PC-9 (cell line): ENCODE measurements at regions not wholly inside any gene's neighbourhood (a gene's known extent, or its start where the extent isn't known, plus 50 kb on each side); places are given as distances from the start of the nearest gene placed in this dataset.
A peak's percentile ranks its signal among the peaks of the same experiment; 100 is the strongest.

Source experiments
- BruUV-seq: library from RNA; stranded (reverse); fragments of 400-500 nt; replicated peaks from 2 replicates; lab custom pipeline; 2021; lab: Mats Ljungman, UMichigan
- CTCF ChIA-PET: fragments of 300-600 bp; sonication (Branson Sonifier 250); formaldehyde crosslinking; loops from one replicate; lab custom pipeline; 2022; ENCODE audit warnings: antibody characterized with exemption; lab: Charles Lee
- POLR2A ChIA-PET: fragments of 300-600 bp; sonication (Branson Sonifier 250); formaldehyde crosslinking; loops from one replicate; lab custom pipeline; 2022; ENCODE audit warnings: antibody characterized with exemption; ENCODE audit not compliant: unreplicated experiment; lab: Charles Lee
- DNase-seq, 2 experiments: peaks; one replicate each; pipeline versions ENCODE4 v3.0.0 to v3.0.0-alpha.2; 2015 to 2022; ENCODE audit warnings: mixed read lengths in 1 of 2
- H2AFZ ChIP-seq: fragments of 200-600 bp; sonication (generic); 2 replicates; pipeline ENCODE4 v1.8.1; 2017; ENCODE audit warnings: antibody characterized with exemption
- H3F3A ChIP-seq: fragments of 200-600 bp; sonication (generic); 2 replicates; pipeline ENCODE4 v1.8.1; 2017; ENCODE audit warnings: antibody characterized with exemption, mild to moderate bottlenecking, low read depth; ENCODE audit not compliant: insufficient read depth
- H3K27ac ChIP-seq: fragments of 200-600 bp; sonication (generic); 2 replicates; pipeline ENCODE4 v1.6.1; 2016; ENCODE audit warnings: mixed run types
- H3K27me3 ChIP-seq: fragments of 200-600 bp; sonication (generic); 2 replicates; pipeline ENCODE4 v1.6.1; 2016; ENCODE audit warnings: low read depth, mixed run types; ENCODE audit not compliant: insufficient read depth
- H3K36me3 ChIP-seq: fragments of 200-600 bp; sonication (generic); 2 replicates; pipeline ENCODE4 v1.6.1; 2016; ENCODE audit warnings: low read depth, mixed run types
- H3K4me1 ChIP-seq: fragments of 200-600 bp; sonication (generic); replicated peaks from 2 replicates; pipeline ENCODE4 v1.6.1; 2016; ENCODE audit warnings: mixed run types; ENCODE audit not compliant: insufficient read depth
- H3K4me2 ChIP-seq: fragments of 200-600 bp; sonication (generic); 2 replicates; pipeline ENCODE4 v1.6.1; 2017; ENCODE audit warnings: mixed run types
- H3K4me3 ChIP-seq: fragments of 200-600 bp; sonication (generic); 2 replicates; pipeline ENCODE4 v1.6.1; 2016; ENCODE audit warnings: mixed run types
- H3K79me2 ChIP-seq: fragments of 200-600 bp; sonication (generic); 2 replicates; pipeline ENCODE4 v1.6.1; 2017; ENCODE audit warnings: low read depth, mixed run types
- H3K9me2 ChIP-seq: fragments of 200-600 bp; sonication (generic); 2 replicates; pipeline ENCODE4 v1.8.1; 2017; ENCODE audit warnings: mild to moderate bottlenecking; ENCODE audit not compliant: insufficient read depth
- H3K9me3 ChIP-seq: fragments of 200-600 bp; sonication (generic); 2 replicates; pipeline ENCODE4 v1.8.1; 2016; ENCODE audit warnings: low read depth; ENCODE audit not compliant: insufficient read depth
- H4K20me1 ChIP-seq: fragments of 200-600 bp; sonication (generic); 2 replicates; pipeline ENCODE4 v1.8.1; 2017; ENCODE audit not compliant: insufficient read depth
- CTCF ChIP-seq: fragments of 200-600 bp; sonication (generic); conservative IDR thresholded peaks from 2 replicates; pipeline ENCODE4 v1.6.1; 2017; ENCODE audit warnings: mixed run types, antibody characterized with exemption, mild to moderate bottlenecking, moderate library complexity
- EZH2 ChIP-seq: fragments of 200-600 bp; sonication (generic); IDR thresholded peaks from 2 replicates; pipeline ENCODE4 v1.8.0; 2017; ENCODE audit warnings: antibody characterized with exemption, low read depth
- intact Hi-C: fragments of 100-400 bp; cut with micrococcal nuclease; formaldehyde crosslinking; loops from one replicate; pipeline ENCODE4 v1.10.0; 2022; ENCODE audit not compliant: unreplicated experiment

GRCh38 chr7:68576366-68576765 is 1021.9 kb upstream of the AUTS2 start:
- no peaks in the 10 kb centered on the region for H4K20me1 ChIP-seq
- no peak overlapping the region for H3K27ac ChIP-seq
- no peak overlapping the region for H3K4me2 ChIP-seq
- no peaks in the 10 kb centered on the region for H3K27me3 ChIP-seq
- H3K79me2 ChIP-seq = no peaks in the 10 kb centered on the region
- H2AFZ ChIP-seq = no peak overlapping the region
- intact Hi-C loops = no loop called here
- CTCF ChIA-PET = no interaction called here
- TF ChIP-seq EZH2 (no peak), CTCF (no peak)
- H3K9me2 ChIP-seq = no peaks in the 10 kb centered on the region
- no TSS peak for BruUV-seq
- H3K4me1 ChIP-seq = no peaks in the 10 kb centered on the region
- DNase-seq = no peak
- POLR2A ChIA-PET = no interaction called here
- H3F3A ChIP-seq = no peaks in the 10 kb centered on the region
- no peaks in the 10 kb centered on the region for H3K9me3 ChIP-seq
- no peaks in the 10 kb centered on the region for H3K36me3 ChIP-seq
- no peak overlapping the region for H3K4me3 ChIP-seq

GRCh38 chr7:68581417-68581816 is 1016.9 kb upstream of the AUTS2 start:
- H4K20me1 ChIP-seq = no peaks in the 10 kb centered on the region
- no peak overlapping the region for H2AFZ ChIP-seq
- no peaks in the 10 kb centered on the region for H3K79me2 ChIP-seq
- no peak overlapping the region for H3K4me3 ChIP-seq
- ChIA-PET POLR2A (no interaction called here), CTCF (no interaction called here)
- H3K9me3 ChIP-seq = no peaks in the 10 kb centered on the region
- H3K36me3 ChIP-seq = no peaks in the 10 kb centered on the region
- peaks cover 1% of the 10 kb centered on the region; the same call in 1 of the 2 replicates for H3K4me1 ChIP-seq
- H3K9me2 ChIP-seq = no peaks in the 10 kb centered on the region
- no peak overlapping the region for H3K4me2 ChIP-seq
- no peaks in the 10 kb centered on the region for H3F3A ChIP-seq
- intact Hi-C loops = no loop called here
- TF ChIP-seq CTCF (no peak), EZH2 (no peak)
- DNase-seq = no peak
- no TSS peak for BruUV-seq
- no peak overlapping the region for H3K27ac ChIP-seq
- no peaks in the 10 kb centered on the region for H3K27me3 ChIP-seq

GRCh38 chr7:68587599-68587998 is 1010.7 kb upstream of the AUTS2 start:
- H3K9me2 ChIP-seq = no peaks in the 10 kb centered on the region
- no peaks in the 10 kb centered on the region for H3K36me3 ChIP-seq
- H3K4me1 ChIP-seq = peaks cover 12% of the 10 kb centered on the region
- no peaks in the 10 kb centered on the region for H3K79me2 ChIP-seq
- POLR2A ChIA-PET = no interaction called here
- intact Hi-C loops = no loop called here
- CTCF ChIA-PET = no interaction called here
- no peaks in the 10 kb centered on the region for H3K27me3 ChIP-seq
- TF ChIP-seq CTCF = no peak
- TF ChIP-seq EZH2 = no peak
- peak overlapping the region; percentile 61 for H3K4me2 ChIP-seq
- peak overlapping the region; percentile 47 for H3K27ac ChIP-seq
- no peaks in the 10 kb centered on the region for H3K9me3 ChIP-seq
- peak in 1 of 2 experiments; percentile 39 for DNase-seq
- H3F3A ChIP-seq = no peaks in the 10 kb centered on the region; the same call in 1 of the 2 replicates
- H2AFZ ChIP-seq = peak overlapping the region; percentile 66; the same call in 1 of the 2 replicates
- peak overlapping the region; percentile 26; the same call in 1 of the 2 replicates for H3K4me3 ChIP-seq
- BruUV-seq = no TSS peak
- no peaks in the 10 kb centered on the region for H4K20me1 ChIP-seq
